BJ (cell line): ENCODE measurements at regions not wholly inside any gene's neighbourhood (a gene's known extent, or its start where the extent isn't known, plus 50 kb on each side); places are given as distances from the start of the nearest gene placed in this dataset.

Source experiments
- CTCF ChIA-PET: fragments of 350-600 bp; formaldehyde crosslinking; extraction: SDS; loops from one replicate; lab custom pipeline; 2021; ENCODE audit warnings: antibody characterized with exemption, inconsistent platforms; lab: Yijun Ruan, JAX
- POLR2A ChIA-PET: fragments of 300-600 bp; sonication (Branson Sonifier 250); formaldehyde crosslinking; extraction: SDS; loops from one replicate; lab custom pipeline; 2021; ENCODE audit warnings: antibody characterized with exemption; lab: Charles Lee
- DNase-seq: peaks from one replicate; pipeline ENCODE4 v3.0.0-alpha.2; 2011; ENCODE audit warnings: low read depth
- H3K27me3 ChIP-seq: 2 replicates; pipeline ENCODE4 v1.6.0; 2011; ENCODE audit warnings: low read length; ENCODE audit not compliant: control insufficient read depth, insufficient read depth
- H3K36me3 ChIP-seq: 2 replicates; pipeline ENCODE4 v1.5.1; 2011; ENCODE audit warnings: low read length; ENCODE audit not compliant: control insufficient read depth, insufficient read depth
- H3K4me3 ChIP-seq: 2 replicates; pipeline ENCODE4 v1.5.1; 2011; ENCODE audit warnings: low read depth, mild to moderate bottlenecking, control low read depth, low read length
- CTCF ChIP-seq: IDR thresholded peaks from 2 replicates; pipeline ENCODE4 v1.5.1; 2011; ENCODE audit warnings: low read depth, mild to moderate bottlenecking, control low read depth, inconsistent platforms, low read length, moderate library complexity; ENCODE audit not compliant: insufficient read depth

- DNase-seq = no peak
- Histone ChIP-seq H3K36me3 (no peaks in the 10 kb centered on the region), H3K4me3 (no peak overlapping the region), H3K27me3 (no peaks in the 10 kb centered on the region)
- ChIA-PET CTCF (no interaction called here), POLR2A (no interaction called here)
- TF ChIP-seq CTCF = no peak
Observed at GRCh38 chr12:92046557-92047392, 98.9 kb downstream of the BTG1 start.

- POLR2A ChIA-PET = no interaction called here
Observed at GRCh38 chr12:92045852-92046251, 99.8 kb downstream of the BTG1 start.

GRCh38 chr12:92044435-92044834 lies 101.2 kb downstream of the BTG1 start:
- DNase-seq = no peak
- TF ChIP-seq CTCF = no peak
- Histone ChIP-seq H3K4me3 (no peak overlapping the region), H3K27me3 (no peaks in the 10 kb centered on the region), H3K36me3 (no peaks in the 10 kb centered on the region)
- POLR2A ChIA-PET = no interaction called here
- CTCF ChIA-PET = interaction anchor here (0.6 kb wide), 1 partner anchor 197 kb away, joined by 3 read pairs; no protein-coding TSS in a partner anchor

More at GRCh38 chr12:92045852-92046251, 99.8 kb downstream of the BTG1 start:
- no peak for DNase-seq
- no peak for TF ChIP-seq CTCF
- no peak overlapping the region for H3K4me3 ChIP-seq
- H3K36me3 ChIP-seq = no peaks in the 10 kb centered on the region
- H3K27me3 ChIP-seq = no peaks in the 10 kb centered on the region
- CTCF ChIA-PET = no interaction called here

GRCh38 chr12:92042791-92043531 lies 102.7 kb downstream of the BTG1 start:
- ChIA-PET POLR2A (no interaction called here), CTCF (interaction anchor here (0.6 to 1.4 kb wide), 2 partner anchors 9 to 902 kb away, joined by 3 to 5 read pairs; no protein-coding TSS in a partner anchor)
- TF ChIP-seq CTCF = no peak
- Histone ChIP-seq H3K27me3 (no peaks in the 10 kb centered on the region), H3K4me3 (no peak overlapping the region), H3K36me3 (no peaks in the 10 kb centered on the region)
- DNase-seq = no peak

- H3K4me3 ChIP-seq = no peak overlapping the region
- ChIA-PET CTCF (interaction anchor here (0.5 to 0.8 kb wide), 2 partner anchors 31 to 186 kb away, joined by 3 to 4 read pairs; no protein-coding TSS in a partner anchor), POLR2A (no interaction called here)
- H3K27me3 ChIP-seq = no peaks in the 10 kb centered on the region
- TF ChIP-seq CTCF = no peak
- no peak for DNase-seq
- no peaks in the 10 kb centered on the region for H3K36me3 ChIP-seq
Observed at GRCh38 chr12:92041742-92042141, 103.9 kb downstream of the BTG1 start.
